ENCODE measurements at regions not wholly inside any gene's neighbourhood (a gene's known extent, or its start where the extent isn't known, plus 50 kb on each side); places are given as distances from the start of the nearest gene placed in this dataset.

DNA sequence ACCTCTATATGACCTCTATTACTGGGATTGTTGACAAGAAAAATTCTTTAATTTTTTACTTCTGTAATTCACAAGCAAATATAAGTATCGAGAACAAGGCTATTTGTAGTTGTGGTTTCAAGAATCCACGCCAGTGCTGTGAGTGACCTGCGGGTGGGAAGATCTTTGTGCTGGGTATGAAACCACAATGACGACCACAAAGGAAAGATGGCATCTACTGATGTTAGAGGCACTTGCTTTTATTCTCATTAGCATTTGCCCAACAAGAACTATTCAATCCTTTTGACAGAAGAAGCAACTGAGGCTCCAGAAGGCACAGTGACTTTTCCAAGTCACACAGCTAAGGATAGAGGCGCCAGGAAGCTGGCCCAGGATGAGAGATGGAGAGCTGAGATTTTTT lies 1054.9 kb downstream of the TBC1D22A start:
- Histone ChIP-seq H3K79me2 (ENCODE audit: control insufficient read depth, insufficient read depth, low read length) (no peaks in the 10 kb centered on the region), H3K36me3 (replicated peaks in 1 of 2; ENCODE audit: control extremely low read depth in 1 of 2, control insufficient read depth in 1 of 2, extremely low read depth in 1 of 2, insufficient read depth in 2 of 2, low read length in 1 of 2) (no peaks in the 10 kb centered on the region), H2AFZ (ENCODE audit: insufficient read depth, low read depth, low read length, poor library complexity, severe bottlenecking) (no peak overlapping the region), H3K4me1 (ENCODE audit: control insufficient read depth in 2 of 2, insufficient read depth in 2 of 2, low read length in 2 of 2) (no peaks in the 10 kb centered on the region), H3K9ac (ENCODE audit: low read length) (no peak overlapping the region), H3K27ac (ENCODE audit: low read length in 2 of 2) (no peak overlapping the region), H3K4me2 (replicated peaks; ENCODE audit: low read depth, low read length, poor library complexity, severe bottlenecking) (no peak overlapping the region), H3K27me3 (replicated peaks in 1 of 4; ENCODE audit: control extremely low read depth in 1 of 4, control insufficient read depth in 3 of 4, insufficient read depth in 4 of 4, low read length in 3 of 4) (no peaks in the 10 kb centered on the region), H3K9me3 (ENCODE audit: control extremely low read depth in 1 of 3, control insufficient read depth in 2 of 3, insufficient read depth in 1 of 3, low read length in 2 of 3) (peaks cover 0 to 38% (median 0%) of the 10 kb centered on the region in 3 donors), H3K4me3 (ENCODE audit: control extremely low read depth in 1 of 5, extremely low read depth in 1 of 5, insufficient read depth in 1 of 5, low read depth in 2 of 5, low read length in 4 of 5) (no peak overlapping the region), H4K20me1 (ENCODE audit: control insufficient read depth, insufficient read depth, low read length, poor library complexity, severe bottlenecking) (no peaks in the 10 kb centered on the region)
- CTCF ChIA-PET = no interaction called here
- intact Hi-C loops (cut with micrococcal nuclease) = no loop called here
- WGBS (ENCODE audit: insufficient coverage) = no CpG with 5 or more reads among the region's 5 CpGs
- ATAC-seq (ENCODE audit: low read depth) (no peak), DNase-seq (no peak)
- Mint-ChIP-seq H3K27ac (no peak overlapping the region), H3K27me3 (peaks cover 7% of the 10 kb centered on the region), H3K4me1 (no peaks in the 10 kb centered on the region), H3K4me3 (no peak overlapping the region), H3K9me3 (ENCODE audit: insufficient read depth) (no peaks in the 10 kb centered on the region)
- POLR2A ChIA-PET = no interaction called here
- TF ChIP-seq, protein P1, sequence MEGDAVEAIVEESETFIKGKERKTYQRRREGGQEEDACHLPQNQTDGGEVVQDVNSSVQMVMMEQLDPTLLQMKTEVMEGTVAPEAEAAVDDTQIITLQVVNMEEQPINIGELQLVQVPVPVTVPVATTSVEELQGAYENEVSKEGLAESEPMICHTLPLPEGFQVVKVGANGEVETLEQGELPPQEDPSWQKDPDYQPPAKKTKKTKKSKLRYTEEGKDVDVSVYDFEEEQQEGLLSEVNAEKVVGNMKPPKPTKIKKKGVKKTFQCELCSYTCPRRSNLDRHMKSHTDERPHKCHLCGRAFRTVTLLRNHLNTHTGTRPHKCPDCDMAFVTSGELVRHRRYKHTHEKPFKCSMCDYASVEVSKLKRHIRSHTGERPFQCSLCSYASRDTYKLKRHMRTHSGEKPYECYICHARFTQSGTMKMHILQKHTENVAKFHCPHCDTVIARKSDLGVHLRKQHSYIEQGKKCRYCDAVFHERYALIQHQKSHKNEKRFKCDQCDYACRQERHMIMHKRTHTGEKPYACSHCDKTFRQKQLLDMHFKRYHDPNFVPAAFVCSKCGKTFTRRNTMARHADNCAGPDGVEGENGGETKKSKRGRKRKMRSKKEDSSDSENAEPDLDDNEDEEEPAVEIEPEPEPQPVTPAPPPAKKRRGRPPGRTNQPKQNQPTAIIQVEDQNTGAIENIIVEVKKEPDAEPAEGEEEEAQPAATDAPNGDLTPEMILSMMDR (IDR thresholded peaks at IDR 0.05) = no peak
- no peak for TF ChIP-seq EZH2 (IDR thresholded peaks at IDR 0.05; ENCODE audit: borderline replicate concordance, insufficient read depth, low read depth, low read length, poor library complexity, severe bottlenecking)

DNA sequence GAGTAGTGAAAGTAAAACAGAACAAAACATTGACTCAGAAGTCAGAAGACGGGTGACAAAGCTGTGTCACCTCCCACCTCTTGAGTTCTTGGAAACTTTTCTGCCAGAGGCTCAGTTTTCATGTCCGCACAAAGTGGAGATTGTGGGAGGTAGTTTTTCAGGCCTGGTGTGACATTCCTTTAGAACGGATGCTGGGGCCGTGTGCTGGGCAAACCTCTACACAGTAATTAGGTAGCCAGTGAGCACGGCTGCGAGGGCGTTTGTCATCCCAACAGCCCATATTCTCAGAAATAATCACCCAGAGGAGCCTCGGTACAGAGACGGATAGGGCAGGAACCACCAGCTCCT lies 1054.4 kb downstream of the TBC1D22A start:
- Histone ChIP-seq H3K4me2 (replicated peaks; ENCODE audit: low read depth, low read length, poor library complexity, severe bottlenecking) (no peak overlapping the region), H3K9me3 (ENCODE audit: control extremely low read depth in 1 of 3, control insufficient read depth in 2 of 3, insufficient read depth in 1 of 3, low read length in 2 of 3) (peaks cover 0 to 38% (median 0%) of the 10 kb centered on the region in 3 donors), H3K27me3 (replicated peaks in 1 of 4; ENCODE audit: control extremely low read depth in 1 of 4, control insufficient read depth in 3 of 4, insufficient read depth in 4 of 4, low read length in 3 of 4) (no peaks in the 10 kb centered on the region), H3K4me3 (ENCODE audit: control extremely low read depth in 1 of 5, extremely low read depth in 1 of 5, insufficient read depth in 1 of 5, low read depth in 2 of 5, low read length in 4 of 5) (no peak overlapping the region), H4K20me1 (ENCODE audit: control insufficient read depth, insufficient read depth, low read length, poor library complexity, severe bottlenecking) (no peaks in the 10 kb centered on the region), H3K79me2 (ENCODE audit: control insufficient read depth, insufficient read depth, low read length) (no peaks in the 10 kb centered on the region), H3K9ac (ENCODE audit: low read length) (no peak overlapping the region), H3K4me1 (ENCODE audit: control insufficient read depth in 2 of 2, insufficient read depth in 2 of 2, low read length in 2 of 2) (no peaks in the 10 kb centered on the region), H3K36me3 (replicated peaks in 1 of 2; ENCODE audit: control extremely low read depth in 1 of 2, control insufficient read depth in 1 of 2, extremely low read depth in 1 of 2, insufficient read depth in 2 of 2, low read length in 1 of 2) (no peaks in the 10 kb centered on the region), H2AFZ (ENCODE audit: insufficient read depth, low read depth, low read length, poor library complexity, severe bottlenecking) (no peak overlapping the region), H3K27ac (ENCODE audit: low read length in 2 of 2) (no peak overlapping the region)
- WGBS (ENCODE audit: insufficient coverage) = 88% methylated on average over 8 of the region's 9 CpGs
- intact Hi-C loops (cut with micrococcal nuclease) = no loop called here
- Mint-ChIP-seq H3K9me3 (ENCODE audit: insufficient read depth) (no peaks in the 10 kb centered on the region), H3K27ac (no peak overlapping the region), H3K27me3 (peaks cover 7% of the 10 kb centered on the region), H3K4me3 (no peak overlapping the region), H3K4me1 (no peaks in the 10 kb centered on the region)
- ChIA-PET CTCF (no interaction called here), POLR2A (no interaction called here)
- no peak for ATAC-seq (ENCODE audit: low read depth)
- TF ChIP-seq, protein P1 (IDR thresholded peaks at IDR 0.05) = no peak
- no peak for TF ChIP-seq EZH2 (IDR thresholded peaks at IDR 0.05; ENCODE audit: borderline replicate concordance, insufficient read depth, low read depth, low read length, poor library complexity, severe bottlenecking)
- no peak for DNase-seq
